Natural killer cell treated with Interleukin-12 subunit alpha and Interleukin-12 subunit beta and Interleukin-15 and Interleukin-18, amount 100 ng/mL, for 72 hours (primary cell): ENCODE measurements at regions not wholly inside any gene's neighbourhood (a gene's known extent, or its start where the extent isn't known, plus 50 kb on each side); places are given as distances from the start of the nearest gene placed in this dataset.

Source experiments
- ATAC-seq, 2 donors: fragments of 150-1000 bp; cut with Tn5 transposase in 1 of 2; sonication (Bioruptor Pico), chemical (Tn5 transposase) in 1 of 2; 2 replicates each; pipeline ENCODE4 v1.10.0; 2021
- DNase-seq: peaks from one replicate; pipeline ENCODE4 v3.0.0; 2022; ENCODE audit warnings: low spot score
- H3K27ac Mint-ChIP-seq, 2 donors: 1 replicate in 1 of 2; 2 replicates in 1 of 2; pipeline ENCODE4 v1.8.0; 2022; ENCODE audit warnings: mixed read lengths in 2 of 2, mild to moderate bottlenecking in 1 of 2, moderate library complexity in 1 of 2
- H3K27me3 Mint-ChIP-seq, 2 donors: 1 replicate in 1 of 2; 2 replicates in 1 of 2; pipeline ENCODE4 v1.8.0; 2022; ENCODE audit warnings: mixed read lengths in 2 of 2
- H3K36me3 Mint-ChIP-seq: one replicate; pipeline ENCODE4 v1.8.0; 2022; ENCODE audit warnings: mixed read lengths
- H3K4me1 Mint-ChIP-seq, 2 donors: 1 replicate in 1 of 2; 2 replicates in 1 of 2; pipeline ENCODE4 v1.8.0; 2022; ENCODE audit warnings: low read depth in 2 of 2, mixed read lengths in 2 of 2, mild to moderate bottlenecking in 1 of 2
- H3K4me3 Mint-ChIP-seq: one replicate; pipeline ENCODE4 v1.8.0; 2022; ENCODE audit warnings: mixed read lengths
- H3K9me3 Mint-ChIP-seq: 2 replicates; pipeline ENCODE4 v1.8.0; 2022; ENCODE audit warnings: mixed read lengths

DNA sequence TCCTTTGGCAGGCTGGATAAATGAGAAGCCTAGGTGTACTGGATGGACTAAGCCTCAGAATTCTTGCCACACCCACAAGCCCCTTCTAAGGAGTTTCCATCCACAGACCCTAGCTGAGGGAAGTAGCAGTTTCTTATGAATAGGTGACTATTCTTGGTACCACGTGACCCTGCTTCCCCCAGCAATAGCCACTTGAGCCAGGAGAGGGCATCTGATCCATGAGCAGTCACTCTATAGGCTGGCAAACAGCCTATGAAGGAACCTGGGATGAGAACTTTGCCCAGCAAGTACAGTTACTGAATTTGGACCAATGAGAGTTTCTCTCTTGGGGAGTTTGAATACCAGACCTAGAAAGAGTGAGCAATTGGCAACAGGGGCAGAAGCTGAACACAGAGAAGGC lies 84.0 kb downstream of the RTL9 start:
- no peak for DNase-seq
- H3K4me1 Mint-ChIP-seq: no peaks in the 10 kb centered on the region
- no peak for ATAC-seq
- H3K9me3 Mint-ChIP-seq: no peaks in the 10 kb centered on the region
- H3K4me3 Mint-ChIP-seq: no peak overlapping the region
- peaks cover 6 to 22% of the 10 kb centered on the region in 2 donors for H3K27me3 Mint-ChIP-seq
- no peaks in the 10 kb centered on the region for H3K36me3 Mint-ChIP-seq
- H3K27ac Mint-ChIP-seq: no peak overlapping the region

DNA sequence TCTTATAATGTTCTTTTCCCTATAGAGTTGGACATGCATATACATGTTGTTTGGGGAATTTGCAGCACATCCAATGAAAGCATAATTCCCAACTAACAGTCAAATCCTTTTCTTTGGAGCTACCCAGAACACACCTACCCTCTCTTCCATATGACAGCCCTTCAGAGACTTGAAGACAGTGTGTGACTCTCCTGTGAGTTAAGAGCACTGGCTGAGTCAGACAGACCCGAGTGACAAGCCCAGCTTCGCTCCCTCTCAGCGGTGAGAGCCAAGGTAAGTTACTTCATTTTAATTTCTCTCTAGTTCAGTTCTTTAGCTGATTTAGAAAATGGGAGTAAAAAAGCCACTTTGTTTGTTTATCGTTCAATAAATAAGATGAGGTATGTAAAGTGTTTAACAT lies 86.3 kb downstream of the RTL9 start:
- H3K4me3 Mint-ChIP-seq: no peak overlapping the region
- peaks cover 6 to 27% of the 10 kb centered on the region in 2 donors for H3K27me3 Mint-ChIP-seq
- DNase-seq (no peak), ATAC-seq (no peak)
- H3K4me1 Mint-ChIP-seq: no peaks in the 10 kb centered on the region
- H3K27ac Mint-ChIP-seq: no peak overlapping the region
- H3K9me3 Mint-ChIP-seq: no peaks in the 10 kb centered on the region
- H3K36me3 Mint-ChIP-seq: no peaks in the 10 kb centered on the region

DNA sequence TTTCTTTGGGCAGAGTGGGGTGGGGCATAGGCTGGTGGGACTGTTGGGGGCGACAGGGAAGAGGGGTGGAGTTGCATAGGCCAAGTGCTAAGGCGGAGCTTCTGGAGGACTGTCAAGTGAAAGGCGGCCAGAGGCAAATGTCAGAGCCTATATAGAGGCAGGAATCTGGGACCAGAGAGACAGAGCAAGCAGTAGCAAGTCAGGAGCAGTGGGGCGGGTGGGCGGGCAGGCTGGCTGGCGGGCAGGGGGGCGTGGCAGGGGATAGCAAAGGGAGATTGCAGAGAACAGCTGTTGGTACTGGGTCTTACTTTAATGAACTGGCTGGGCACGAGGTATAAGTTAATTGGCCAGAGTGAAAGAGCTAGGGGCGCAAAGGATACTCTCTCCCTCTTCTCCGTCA lies 89.8 kb downstream of the RTL9 start:
- no peak overlapping the region for H3K27ac Mint-ChIP-seq
- ATAC-seq (no peak), DNase-seq (no peak)
- H3K4me3 Mint-ChIP-seq: no peak overlapping the region
- no peaks in the 10 kb centered on the region for H3K4me1 Mint-ChIP-seq
- H3K9me3 Mint-ChIP-seq: no peaks in the 10 kb centered on the region
- no peaks in the 10 kb centered on the region for H3K36me3 Mint-ChIP-seq
- H3K27me3 Mint-ChIP-seq: peaks cover 0 to 22% of the 10 kb centered on the region in 2 donors

DNA sequence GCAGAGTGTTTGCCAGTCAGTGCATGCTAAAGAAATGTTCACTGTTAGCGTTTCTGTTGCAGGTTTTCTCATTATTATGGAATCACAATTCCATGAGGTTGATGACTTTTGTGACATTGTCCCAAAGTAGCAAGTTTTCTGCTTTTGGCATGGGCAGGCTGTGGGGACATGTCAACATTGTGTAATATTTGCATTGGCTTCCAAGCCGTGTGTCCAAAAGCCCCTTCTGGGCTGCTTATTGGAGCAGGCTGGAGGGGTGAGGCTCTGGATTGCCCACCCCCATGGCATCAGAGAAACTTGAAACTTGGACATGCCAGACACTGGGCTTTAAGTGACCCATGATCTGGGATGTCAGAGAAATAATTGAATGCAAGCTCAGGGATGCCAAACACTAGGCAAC lies 90.7 kb downstream of the RTL9 start:
- Mint-ChIP-seq H3K4me1 (no peaks in the 10 kb centered on the region), H3K4me3 (no peak overlapping the region), H3K27ac (no peak overlapping the region), H3K36me3 (no peaks in the 10 kb centered on the region), H3K9me3 (no peaks in the 10 kb centered on the region), H3K27me3 (peaks cover 0 to 18% of the 10 kb centered on the region in 2 donors)
- ATAC-seq: no peak
- DNase-seq: no peak

DNA sequence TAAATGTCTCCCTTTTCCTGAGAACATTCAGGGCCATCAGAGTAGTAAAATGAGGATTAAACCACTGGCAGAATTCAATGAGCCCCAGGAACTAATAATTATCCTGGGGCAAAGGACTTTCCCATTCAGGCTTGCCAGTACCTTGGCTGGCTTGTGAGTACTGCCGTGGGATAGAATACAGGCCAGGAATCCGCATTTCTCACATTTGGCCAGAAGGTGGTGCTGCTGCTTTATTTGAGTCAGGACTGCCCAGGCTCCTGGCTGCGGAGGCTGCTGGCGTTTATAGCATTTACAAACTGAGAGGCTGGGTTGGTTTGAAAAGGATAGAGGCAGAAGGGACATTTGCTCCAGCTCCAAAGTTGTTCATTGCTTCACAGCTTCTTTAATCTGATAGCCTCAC lies 91.4 kb downstream of the RTL9 start:
- Mint-ChIP-seq H3K4me1 (no peaks in the 10 kb centered on the region), H3K9me3 (no peaks in the 10 kb centered on the region), H3K27me3 (peaks cover 0 to 15% of the 10 kb centered on the region in 2 donors), H3K36me3 (no peaks in the 10 kb centered on the region), H3K27ac (no peak overlapping the region), H3K4me3 (no peak overlapping the region)
- no peak for DNase-seq
- ATAC-seq: peak in 1 of 2 donors; percentile 66

DNA sequence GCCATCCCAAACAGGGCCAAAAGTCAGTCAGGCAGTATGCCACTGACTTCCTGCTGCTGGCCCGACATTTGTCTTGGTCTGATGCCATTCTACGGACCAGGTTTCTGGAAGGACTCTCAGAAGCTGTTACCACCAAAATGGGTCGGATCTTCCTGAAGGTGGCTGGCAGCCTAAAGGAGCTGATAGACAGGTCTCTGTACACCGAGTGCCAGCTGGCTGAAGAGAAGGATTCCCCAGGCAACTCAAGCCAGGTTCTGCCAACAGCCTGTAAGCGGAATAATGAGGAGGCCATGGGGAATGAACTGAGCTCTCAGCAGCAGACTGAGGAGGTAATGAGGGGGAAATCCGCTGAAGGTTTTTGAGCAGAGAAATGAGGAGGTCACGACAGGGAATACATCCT lies 95.7 kb downstream of the RTL9 start:
- Mint-ChIP-seq H3K27ac (no peak overlapping the region), H3K27me3 (peaks cover 14 to 17% of the 10 kb centered on the region in 2 donors), H3K4me1 (no peaks in the 10 kb centered on the region), H3K9me3 (no peaks in the 10 kb centered on the region), H3K36me3 (no peaks in the 10 kb centered on the region), H3K4me3 (no peak overlapping the region)
- no peak for DNase-seq
- no peak for ATAC-seq

DNA sequence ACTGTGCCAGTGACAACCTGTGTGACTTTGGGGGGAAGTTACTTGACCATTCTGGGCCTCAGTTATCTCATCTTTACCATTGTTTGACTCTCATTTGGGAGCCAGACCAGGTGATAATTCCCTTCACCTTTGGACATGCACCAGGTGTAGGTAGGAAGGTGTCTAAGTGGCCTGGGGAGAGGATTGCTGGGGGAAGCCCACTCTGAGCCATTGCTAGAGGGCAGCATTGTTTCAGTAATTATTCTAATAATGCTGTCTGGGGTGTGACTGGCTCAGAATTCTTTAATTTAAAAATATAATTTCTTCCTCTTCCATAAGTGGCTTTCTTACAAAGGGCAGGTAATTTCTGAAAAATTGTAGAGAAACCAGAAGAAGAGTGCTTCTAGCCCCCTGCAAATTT lies 104.3 kb downstream of the RTL9 start:
- Mint-ChIP-seq H3K4me3 (no peak overlapping the region), H3K27me3 (peaks cover 7 to 19% of the 10 kb centered on the region in 2 donors), H3K9me3 (no peaks in the 10 kb centered on the region), H3K27ac (no peak overlapping the region), H3K4me1 (no peaks in the 10 kb centered on the region), H3K36me3 (no peaks in the 10 kb centered on the region)
- DNase-seq (no peak), ATAC-seq (no peak)

DNA sequence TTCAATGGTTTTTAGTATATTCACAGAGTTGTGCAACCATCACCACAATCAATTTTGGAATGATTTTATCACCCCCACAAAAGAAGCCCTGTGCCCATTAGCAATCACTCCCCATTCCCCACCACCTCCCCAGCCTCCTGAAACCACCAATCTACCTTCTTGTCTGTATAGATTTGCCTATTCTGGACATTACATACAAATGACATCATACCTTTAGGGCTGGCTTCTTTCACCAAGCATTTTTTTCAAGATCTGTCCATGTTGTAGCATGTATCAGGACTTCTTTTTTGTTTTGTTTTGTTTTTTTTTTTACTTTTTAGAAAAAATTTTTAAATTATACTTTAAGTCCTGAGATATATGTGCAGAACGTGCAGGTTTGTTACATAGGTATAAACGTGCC lies 108.1 kb downstream of the RTL9 start:
- Mint-ChIP-seq H3K36me3 (no peaks in the 10 kb centered on the region), H3K4me1 (no peaks in the 10 kb centered on the region), H3K4me3 (no peak overlapping the region), H3K27ac (no peak overlapping the region), H3K9me3 (no peaks in the 10 kb centered on the region), H3K27me3 (peaks cover 6 to 17% of the 10 kb centered on the region in 2 donors)
- ATAC-seq (no peak), DNase-seq (no peak)

DNA sequence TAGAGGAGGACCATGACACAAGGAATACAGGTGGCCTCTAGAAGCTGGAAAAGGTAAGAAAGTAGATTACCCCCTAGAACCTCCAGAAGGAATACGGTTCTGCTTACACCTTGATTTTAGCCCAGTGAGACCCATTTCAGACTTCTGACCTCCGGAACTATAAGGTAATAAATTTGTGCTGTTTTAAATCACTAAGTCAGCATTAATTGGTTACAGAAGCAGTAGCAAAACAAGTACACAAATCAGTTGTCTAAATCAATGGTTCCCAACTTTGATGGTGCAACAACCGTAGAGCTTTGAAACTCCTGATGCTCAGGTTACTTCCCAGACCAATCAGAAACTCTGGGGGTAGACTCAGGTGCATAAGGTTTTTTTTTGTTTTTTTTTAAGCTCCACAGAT lies 113.6 kb downstream of the RTL9 start:
- no peak for ATAC-seq
- Mint-ChIP-seq H3K4me1 (no peaks in the 10 kb centered on the region), H3K36me3 (no peaks in the 10 kb centered on the region)

DNA sequence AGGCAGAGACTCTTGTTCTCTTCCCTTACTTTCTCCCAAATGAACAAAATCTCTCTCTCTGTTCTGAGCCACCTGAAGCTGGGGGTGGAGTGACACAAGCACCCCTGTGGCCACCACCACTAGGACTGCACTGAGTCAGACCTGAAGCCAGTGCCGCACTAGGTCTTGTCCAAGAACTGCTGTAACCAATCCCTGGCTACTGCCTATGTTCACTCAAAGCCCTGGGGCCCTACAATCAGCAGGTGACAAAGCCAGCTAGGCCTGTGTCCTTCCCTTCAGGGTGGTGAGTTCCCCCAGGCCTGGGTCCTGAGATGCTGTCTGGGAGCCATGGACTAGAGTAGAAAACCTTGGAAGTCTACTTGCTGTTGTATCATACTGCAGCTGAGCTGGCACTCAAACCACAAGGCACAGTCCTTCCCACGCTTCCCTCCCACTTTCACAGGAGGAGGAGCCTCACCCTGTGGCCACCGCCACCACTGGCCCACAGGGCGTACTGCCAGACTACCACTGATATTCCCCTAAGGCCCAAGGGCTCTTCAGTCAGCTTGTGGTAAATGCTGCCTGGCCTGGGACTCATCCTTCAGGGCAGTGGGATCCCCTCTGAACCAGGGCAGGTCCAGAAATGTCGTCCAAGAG lies 119.1 kb downstream of the RTL9 start:
- ATAC-seq: peak in 1 of 2 donors; percentile 52
- no peaks in the 10 kb centered on the region for H3K36me3 Mint-ChIP-seq
- H3K4me3 Mint-ChIP-seq: no peak overlapping the region
- H3K27me3 Mint-ChIP-seq: peaks cover 8 to 12% of the 10 kb centered on the region in 2 donors
- H3K9me3 Mint-ChIP-seq: no peaks in the 10 kb centered on the region
- H3K4me1 Mint-ChIP-seq: no peaks in the 10 kb centered on the region
- H3K27ac Mint-ChIP-seq: no peak overlapping the region
- no peak for DNase-seq

More for the DNA sequence above, 113.6 kb downstream of the RTL9 start:
- no peak overlapping the region for H3K4me3 Mint-ChIP-seq
- H3K27me3 Mint-ChIP-seq: peaks cover 6 to 20% of the 10 kb centered on the region in 2 donors
- H3K9me3 Mint-ChIP-seq: no peaks in the 10 kb centered on the region
- no peak overlapping the region for H3K27ac Mint-ChIP-seq
- no peak for DNase-seq

DNA sequence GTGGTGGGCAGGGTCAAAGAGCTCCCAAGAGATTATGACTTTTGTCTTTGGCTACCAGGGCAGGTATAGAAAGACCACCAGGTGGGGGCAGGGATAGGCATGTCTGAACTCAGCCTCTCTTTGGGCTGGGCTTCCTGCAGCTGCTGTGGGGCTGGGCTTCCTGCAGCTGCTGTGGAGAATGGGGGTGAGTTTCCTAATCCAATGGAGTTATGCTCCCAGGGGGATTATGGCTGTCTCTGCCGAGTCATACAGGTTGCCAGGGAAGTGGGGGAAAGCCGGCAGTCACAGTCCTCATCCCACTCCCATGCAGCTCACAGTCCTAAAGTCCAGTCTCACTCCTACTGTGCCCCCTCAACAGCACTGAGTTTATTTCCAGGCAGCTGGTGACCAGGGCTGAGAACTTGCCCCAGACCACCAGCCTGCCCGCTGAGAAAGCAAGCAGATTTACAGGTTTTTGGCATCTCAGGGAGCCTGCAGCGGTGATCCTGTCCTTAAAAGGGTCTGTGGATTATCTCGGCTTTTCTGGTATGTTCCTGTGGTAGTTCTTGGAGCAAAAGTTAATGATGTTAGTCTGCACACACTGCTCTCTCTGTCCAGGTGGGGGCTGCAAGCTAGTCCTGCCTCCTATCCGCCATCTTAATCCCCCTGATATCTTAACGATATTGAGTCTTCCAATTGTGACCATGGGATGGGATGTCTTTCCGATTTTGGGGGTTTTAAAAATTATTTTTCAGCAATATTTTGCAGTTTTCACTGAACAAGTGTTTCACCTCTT lies 133.4 kb downstream of the RTL9 start:
- Mint-ChIP-seq H3K36me3 (no peaks in the 10 kb centered on the region), H3K9me3 (no peaks in the 10 kb centered on the region), H3K4me1 (no peaks in the 10 kb centered on the region), H3K4me3 (no peak overlapping the region), H3K27ac (no peak overlapping the region), H3K27me3 (peaks cover 16 to 28% of the 10 kb centered on the region in 2 donors)
- DNase-seq (no peak), ATAC-seq (no peak)

DNA sequence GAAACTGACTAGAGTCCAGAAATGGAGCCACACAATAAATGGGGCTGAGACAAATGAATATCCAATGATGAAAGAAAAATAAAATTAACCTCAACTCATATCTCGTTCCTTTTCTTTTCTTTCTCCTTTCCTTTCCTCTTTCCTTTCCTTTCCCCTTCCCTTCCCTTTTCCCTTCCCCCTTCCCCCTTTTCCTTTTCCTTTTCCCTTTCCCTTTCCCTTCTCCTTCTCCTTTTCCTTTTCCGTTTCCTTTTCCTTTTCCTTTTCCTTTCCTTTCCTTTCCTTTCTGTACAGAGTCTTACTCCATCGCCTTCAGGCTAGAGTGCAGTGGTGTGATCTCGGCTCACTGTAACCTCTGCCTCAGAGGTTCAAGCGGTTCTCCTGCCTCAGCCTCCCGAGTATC lies 146.3 kb downstream of the RTL9 start:
- H3K4me3 Mint-ChIP-seq: no peak overlapping the region
- no peak overlapping the region for H3K27ac Mint-ChIP-seq
- DNase-seq (no peak), ATAC-seq (no peak)
- H3K9me3 Mint-ChIP-seq: peaks cover 4% of the 10 kb centered on the region
- no peaks in the 10 kb centered on the region for H3K36me3 Mint-ChIP-seq
- H3K4me1 Mint-ChIP-seq: no peaks in the 10 kb centered on the region
- H3K27me3 Mint-ChIP-seq: peaks cover 0 to 12% of the 10 kb centered on the region in 2 donors

DNA sequence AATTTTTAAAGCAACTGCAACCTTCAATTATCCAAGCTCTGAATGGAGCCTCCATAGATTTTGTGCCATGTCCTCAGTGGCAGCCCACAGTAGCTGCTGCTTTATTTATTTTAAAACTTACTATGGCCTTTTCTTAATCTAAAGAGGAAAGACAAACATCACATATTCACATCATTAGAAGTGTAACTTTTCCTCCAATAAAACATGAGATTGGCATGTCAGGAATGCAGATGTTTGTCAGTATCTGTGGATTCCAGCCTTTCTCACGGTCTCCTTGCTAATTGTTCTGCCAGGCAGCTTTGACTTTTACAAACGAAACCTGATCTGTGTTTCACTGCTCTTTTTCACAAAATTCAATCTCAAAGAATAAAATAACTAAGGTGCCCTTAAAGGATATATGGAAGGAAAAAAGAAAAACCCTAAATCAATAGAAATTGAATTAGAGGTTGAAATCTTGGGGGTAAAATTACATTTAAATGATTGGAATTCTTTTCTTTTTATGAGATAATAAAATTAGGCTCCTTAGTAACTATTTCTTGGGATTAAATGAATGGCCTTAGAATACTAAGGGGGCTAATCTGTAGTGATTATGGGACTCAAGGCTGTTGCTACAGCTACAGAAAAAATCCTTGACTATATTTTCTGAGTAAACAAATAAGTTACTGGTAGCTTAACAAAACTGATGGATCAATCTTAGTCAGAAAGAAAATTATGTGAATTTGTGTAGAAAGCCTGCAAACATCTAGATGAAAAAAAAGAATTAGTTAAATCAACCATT lies 151.3 kb downstream of the RTL9 start:
- no peak for DNase-seq
- Mint-ChIP-seq H3K27ac (no peak overlapping the region), H3K9me3 (peaks cover 4% of the 10 kb centered on the region), H3K4me3 (no peak overlapping the region), H3K36me3 (no peaks in the 10 kb centered on the region), H3K4me1 (peaks cover 0 to 2% of the 10 kb centered on the region in 2 donors), H3K27me3 (peaks cover 0 to 12% of the 10 kb centered on the region in 2 donors)
- ATAC-seq: no peak

DNA sequence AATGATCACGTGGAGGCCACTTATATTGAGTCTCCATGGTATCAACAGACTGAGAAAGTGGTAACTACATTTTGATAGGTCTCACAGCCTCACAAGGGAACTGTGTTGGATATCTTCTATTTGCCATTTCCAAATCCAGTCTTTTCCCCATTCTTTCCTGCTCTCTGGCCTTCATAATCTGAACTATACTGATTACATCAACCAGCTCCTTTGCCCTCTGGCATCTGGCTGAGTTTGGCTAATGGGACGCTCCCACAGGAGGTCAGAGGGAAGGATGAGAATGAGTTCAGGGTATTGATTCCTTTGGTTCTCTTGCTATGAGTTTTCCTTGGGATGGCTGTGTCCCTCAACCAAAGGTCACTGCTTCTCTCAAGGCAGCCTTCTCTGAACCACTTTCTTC lies 152.6 kb downstream of the RTL9 start:
- Mint-ChIP-seq H3K4me3 (no peak overlapping the region), H3K9me3 (peaks cover 4% of the 10 kb centered on the region), H3K27me3 (peaks cover 0 to 12% of the 10 kb centered on the region in 2 donors), H3K27ac (no peak overlapping the region), H3K36me3 (no peaks in the 10 kb centered on the region), H3K4me1 (peaks cover 0 to 2% of the 10 kb centered on the region in 2 donors)
- ATAC-seq (no peak), DNase-seq (no peak)
